ENCODE measurements at regions not wholly inside any gene's neighbourhood (a gene's known extent, or its start where the extent isn't known, plus 50 kb on each side); places are given as distances from the start of the nearest gene placed in this dataset.

DNA sequence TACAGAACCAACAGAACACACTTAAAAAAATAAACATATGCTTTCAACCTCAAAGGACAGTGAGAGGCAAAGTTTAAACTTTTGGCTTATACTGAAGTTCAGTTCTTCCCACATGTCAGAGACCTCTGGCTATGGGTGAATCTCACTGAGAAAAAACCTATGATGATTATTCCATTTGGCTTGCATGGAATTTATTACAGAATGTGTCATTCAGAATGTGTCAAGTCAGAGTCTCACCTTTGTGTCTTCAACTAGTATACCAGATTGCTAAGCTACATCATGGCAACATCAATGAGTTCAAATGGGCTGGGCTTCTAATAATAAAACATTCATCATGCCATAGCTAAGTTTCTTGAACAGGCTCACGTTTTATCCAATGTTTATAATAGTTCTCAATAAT lies 987.0 kb downstream of the NTRK3 start:
- H4K5ac ChIP-seq (ENCODE audit: low read length): no peak overlapping the region
- no CpG with 5 or more reads among the region's 1 CpG for WGBS (ENCODE audit: extremely low coverage, insufficient coverage, low lambda C conversion rate)
- H4K8ac ChIP-seq (ENCODE audit: low read depth, low read length): no peak overlapping the region
- no peak overlapping the region for H3K4me2 ChIP-seq (ENCODE audit: low read length)
- H3K56ac ChIP-seq (ENCODE audit: low read length): no peak overlapping the region
- no peak overlapping the region for H3K27ac ChIP-seq (ENCODE audit: low read depth, low read length)
- H2BK15ac ChIP-seq (replicated peaks; ENCODE audit: low read depth): no peak overlapping the region
- no peak overlapping the region for H2BK5ac ChIP-seq (ENCODE audit: low read length)
- no peaks in the 10 kb centered on the region for H3K36me3 ChIP-seq (ENCODE audit: control insufficient read depth, insufficient read depth, low read length)
- H3K23ac ChIP-seq (ENCODE audit: low read length): no peak overlapping the region
- H3K9ac ChIP-seq (ENCODE audit: low read length): no peak overlapping the region
- no peak overlapping the region for H3K4me3 ChIP-seq (ENCODE audit: low read length)
- H2AK5ac ChIP-seq (ENCODE audit: low read length): no peak overlapping the region
- DNase-seq: peak; percentile 21
- H3K79me2 ChIP-seq (ENCODE audit: control insufficient read depth, insufficient read depth, low read length): no peaks in the 10 kb centered on the region
- H3K4me1 ChIP-seq (ENCODE audit: control insufficient read depth, low read depth, low read length): no peaks in the 10 kb centered on the region
- H3K27me3 ChIP-seq (ENCODE audit: insufficient read depth, low read length, poor library complexity): no peaks in the 10 kb centered on the region
- H3K4ac ChIP-seq (ENCODE audit: low read depth, low read length): no peak overlapping the region
- no peak overlapping the region for H3K18ac ChIP-seq (ENCODE audit: low read length)
- H3K79me1 ChIP-seq (ENCODE audit: low read length): no peaks in the 10 kb centered on the region
- no peak overlapping the region for H2BK120ac ChIP-seq (ENCODE audit: low read depth, low read length)

GRCh38 chr15:87268675-87269074 lies 987.9 kb downstream of the NTRK3 start:
- no CpG with 5 or more reads among the region's 2 CpGs for WGBS (ENCODE audit: extremely low coverage, insufficient coverage, low lambda C conversion rate)
- no peak overlapping the region for H2BK15ac ChIP-seq (replicated peaks; ENCODE audit: low read depth)
- H3K9ac ChIP-seq (ENCODE audit: low read length): no peak overlapping the region
- no peak overlapping the region for H3K18ac ChIP-seq (ENCODE audit: low read length)
- H2BK120ac ChIP-seq (ENCODE audit: low read depth, low read length): no peak overlapping the region
- H3K4me2 ChIP-seq (ENCODE audit: low read length): no peak overlapping the region
- peak; percentile 15 for DNase-seq
- no peak overlapping the region for H3K23ac ChIP-seq (ENCODE audit: low read length)
- H3K27ac ChIP-seq (ENCODE audit: low read depth, low read length): no peak overlapping the region
- no peak overlapping the region for H2AK5ac ChIP-seq (ENCODE audit: low read length)
- H4K5ac ChIP-seq (ENCODE audit: low read length): no peak overlapping the region
- no peak overlapping the region for H4K8ac ChIP-seq (ENCODE audit: low read depth, low read length)
- H3K4me3 ChIP-seq (ENCODE audit: low read length): no peak overlapping the region
- H3K36me3 ChIP-seq (ENCODE audit: control insufficient read depth, insufficient read depth, low read length): no peaks in the 10 kb centered on the region
- H3K79me2 ChIP-seq (ENCODE audit: control insufficient read depth, insufficient read depth, low read length): no peaks in the 10 kb centered on the region
- no peak overlapping the region for H2BK5ac ChIP-seq (ENCODE audit: low read length)
- H3K79me1 ChIP-seq (ENCODE audit: low read length): no peaks in the 10 kb centered on the region
- H3K56ac ChIP-seq (ENCODE audit: low read length): no peak overlapping the region
- no peaks in the 10 kb centered on the region for H3K4me1 ChIP-seq (ENCODE audit: control insufficient read depth, low read depth, low read length)
- no peak overlapping the region for H3K4ac ChIP-seq (ENCODE audit: low read depth, low read length)
- no peaks in the 10 kb centered on the region for H3K27me3 ChIP-seq (ENCODE audit: insufficient read depth, low read length, poor library complexity)

DNA sequence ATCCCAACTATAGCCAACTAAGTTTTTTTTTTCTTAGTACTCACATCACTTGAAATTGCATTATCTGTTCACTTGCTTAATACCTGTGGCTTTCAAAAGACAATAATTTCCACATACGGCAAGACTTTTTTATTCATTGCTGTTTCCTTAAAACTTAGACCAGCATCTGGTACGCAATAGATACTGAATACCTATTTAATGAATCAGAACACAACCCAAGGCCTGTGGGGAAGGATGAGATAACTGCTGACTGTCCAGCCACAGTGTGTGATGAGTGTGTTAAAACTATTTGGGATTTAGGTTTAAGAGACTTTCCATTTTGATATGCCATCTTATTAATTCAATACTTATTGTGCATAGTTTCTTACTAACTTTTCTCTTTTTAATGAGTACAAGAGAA lies 988.7 kb downstream of the NTRK3 start:
- H2BK15ac ChIP-seq (replicated peaks; ENCODE audit: low read depth): no peak overlapping the region
- H3K4me1 ChIP-seq (ENCODE audit: control insufficient read depth, low read depth, low read length): no peaks in the 10 kb centered on the region
- no peak overlapping the region for H2BK120ac ChIP-seq (ENCODE audit: low read depth, low read length)
- H3K27me3 ChIP-seq (ENCODE audit: insufficient read depth, low read length, poor library complexity): no peaks in the 10 kb centered on the region
- no peak overlapping the region for H3K56ac ChIP-seq (ENCODE audit: low read length)
- H3K79me2 ChIP-seq (ENCODE audit: control insufficient read depth, insufficient read depth, low read length): no peaks in the 10 kb centered on the region
- no peaks in the 10 kb centered on the region for H3K36me3 ChIP-seq (ENCODE audit: control insufficient read depth, insufficient read depth, low read length)
- no peak overlapping the region for H2BK5ac ChIP-seq (ENCODE audit: low read length)
- no peak overlapping the region for H4K8ac ChIP-seq (ENCODE audit: low read depth, low read length)
- no peak for DNase-seq
- H3K4me3 ChIP-seq (ENCODE audit: low read length): no peak overlapping the region
- no peaks in the 10 kb centered on the region for H3K79me1 ChIP-seq (ENCODE audit: low read length)
- no peak overlapping the region for H3K27ac ChIP-seq (ENCODE audit: low read depth, low read length)
- no CpG with 5 or more reads among the region's 2 CpGs for WGBS (ENCODE audit: extremely low coverage, insufficient coverage, low lambda C conversion rate)
- no peak overlapping the region for H4K5ac ChIP-seq (ENCODE audit: low read length)
- H3K4ac ChIP-seq (ENCODE audit: low read depth, low read length): no peak overlapping the region
- H3K23ac ChIP-seq (ENCODE audit: low read length): no peak overlapping the region
- H3K4me2 ChIP-seq (ENCODE audit: low read length): no peak overlapping the region
- H3K9ac ChIP-seq (ENCODE audit: low read length): no peak overlapping the region
- no peak overlapping the region for H3K18ac ChIP-seq (ENCODE audit: low read length)
- H2AK5ac ChIP-seq (ENCODE audit: low read length): no peak overlapping the region

DNA sequence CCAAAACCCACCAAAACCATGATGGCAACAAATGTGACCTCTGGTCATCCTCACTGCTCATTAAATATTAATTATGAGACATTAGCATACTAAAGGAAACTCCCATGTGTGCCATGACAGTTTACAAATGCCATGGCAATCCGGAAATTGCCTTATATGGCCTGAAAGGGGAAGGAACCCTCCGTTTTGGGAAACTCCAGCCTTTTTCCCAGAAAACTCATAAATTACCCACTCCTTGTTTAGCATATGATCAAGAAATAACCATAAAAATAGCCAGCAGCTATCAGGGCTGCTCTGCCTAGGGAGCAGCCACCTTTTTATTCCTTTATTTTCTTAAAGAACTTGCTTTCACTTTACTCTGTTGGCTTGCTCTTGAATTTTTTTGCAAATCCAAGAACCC lies 992.7 kb downstream of the NTRK3 start:
- H3K9ac ChIP-seq (ENCODE audit: low read length): no peak overlapping the region
- no peak overlapping the region for H2BK120ac ChIP-seq (ENCODE audit: low read depth, low read length)
- H3K27ac ChIP-seq (ENCODE audit: low read depth, low read length): no peak overlapping the region
- H2BK5ac ChIP-seq (ENCODE audit: low read length): no peak overlapping the region
- H3K4ac ChIP-seq (ENCODE audit: low read depth, low read length): no peak overlapping the region
- no peak overlapping the region for H3K18ac ChIP-seq (ENCODE audit: low read length)
- H4K8ac ChIP-seq (ENCODE audit: low read depth, low read length): no peak overlapping the region
- H2AK5ac ChIP-seq (ENCODE audit: low read length): no peak overlapping the region
- no peak for DNase-seq
- no peak overlapping the region for H2BK15ac ChIP-seq (replicated peaks; ENCODE audit: low read depth)
- no peaks in the 10 kb centered on the region for H3K79me2 ChIP-seq (ENCODE audit: control insufficient read depth, insufficient read depth, low read length)
- no peaks in the 10 kb centered on the region for H3K36me3 ChIP-seq (ENCODE audit: control insufficient read depth, insufficient read depth, low read length)
- H3K4me1 ChIP-seq (ENCODE audit: control insufficient read depth, low read depth, low read length): no peaks in the 10 kb centered on the region
- no peak overlapping the region for H3K56ac ChIP-seq (ENCODE audit: low read length)
- no peak overlapping the region for H3K4me3 ChIP-seq (ENCODE audit: low read length)
- no peaks in the 10 kb centered on the region for H3K79me1 ChIP-seq (ENCODE audit: low read length)
- no peak overlapping the region for H4K5ac ChIP-seq (ENCODE audit: low read length)
- no peaks in the 10 kb centered on the region for H3K27me3 ChIP-seq (ENCODE audit: insufficient read depth, low read length, poor library complexity)
- H3K23ac ChIP-seq (ENCODE audit: low read length): no peak overlapping the region
- WGBS (ENCODE audit: extremely low coverage, insufficient coverage, low lambda C conversion rate): no CpG with 5 or more reads among the region's 2 CpGs
- H3K4me2 ChIP-seq (ENCODE audit: low read length): no peak overlapping the region

DNA sequence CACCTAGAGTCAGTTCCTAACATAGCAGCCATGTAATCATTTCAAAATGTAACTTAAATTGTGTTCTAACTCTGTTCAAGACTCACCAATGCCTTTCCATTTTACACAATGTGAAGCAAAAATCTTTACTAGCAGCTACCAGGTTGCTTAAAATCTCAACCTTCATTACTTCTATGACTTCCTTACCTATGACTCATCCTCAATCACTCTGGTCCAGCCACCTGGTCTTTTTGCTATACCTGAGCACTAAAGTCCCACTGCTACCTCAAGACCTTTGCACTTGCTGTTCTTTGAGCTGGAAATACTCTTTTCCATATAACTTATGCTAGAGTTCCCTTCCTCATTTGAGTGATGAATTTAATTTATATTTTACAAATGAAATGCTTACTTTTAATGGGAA lies 993.2 kb downstream of the NTRK3 start:
- Histone ChIP-seq H3K27me3 (ENCODE audit: insufficient read depth, low read length, poor library complexity) (no peaks in the 10 kb centered on the region), H2AK5ac (ENCODE audit: low read length) (no peak overlapping the region), H3K79me1 (ENCODE audit: low read length) (no peaks in the 10 kb centered on the region), H3K9ac (ENCODE audit: low read length) (no peak overlapping the region), H3K36me3 (ENCODE audit: control insufficient read depth, insufficient read depth, low read length) (no peaks in the 10 kb centered on the region), H3K56ac (ENCODE audit: low read length) (no peak overlapping the region), H3K23ac (ENCODE audit: low read length) (no peak overlapping the region), H2BK15ac (replicated peaks; ENCODE audit: low read depth) (no peak overlapping the region), H3K27ac (ENCODE audit: low read depth, low read length) (no peak overlapping the region), H4K8ac (ENCODE audit: low read depth, low read length) (no peak overlapping the region), H3K4me1 (ENCODE audit: control insufficient read depth, low read depth, low read length) (no peaks in the 10 kb centered on the region), H3K79me2 (ENCODE audit: control insufficient read depth, insufficient read depth, low read length) (no peaks in the 10 kb centered on the region), H3K18ac (ENCODE audit: low read length) (no peak overlapping the region), H4K5ac (ENCODE audit: low read length) (no peak overlapping the region), H3K4me2 (ENCODE audit: low read length) (no peak overlapping the region), H3K4me3 (ENCODE audit: low read length) (no peak overlapping the region), H2BK5ac (ENCODE audit: low read length) (no peak overlapping the region), H2BK120ac (ENCODE audit: low read depth, low read length) (no peak overlapping the region), H3K4ac (ENCODE audit: low read depth, low read length) (no peak overlapping the region)
- no peak for DNase-seq

GRCh38 chr15:87245592-87245991 lies 1010.9 kb downstream of the NTRK3 start:
- Histone ChIP-seq H3K4me2 (ENCODE audit: low read length) (no peak overlapping the region), H3K23ac (ENCODE audit: low read length) (no peak overlapping the region), H2AK5ac (ENCODE audit: low read length) (no peak overlapping the region), H2BK15ac (replicated peaks; ENCODE audit: low read depth) (no peak overlapping the region), H3K79me1 (ENCODE audit: low read length) (no peaks in the 10 kb centered on the region), H2BK120ac (ENCODE audit: low read depth, low read length) (no peak overlapping the region), H3K4me1 (ENCODE audit: control insufficient read depth, low read depth, low read length) (no peaks in the 10 kb centered on the region), H4K5ac (ENCODE audit: low read length) (no peak overlapping the region), H3K36me3 (ENCODE audit: control insufficient read depth, insufficient read depth, low read length) (no peaks in the 10 kb centered on the region), H3K4ac (ENCODE audit: low read depth, low read length) (no peak overlapping the region), H4K8ac (ENCODE audit: low read depth, low read length) (no peak overlapping the region), H3K56ac (ENCODE audit: low read length) (no peak overlapping the region), H3K27me3 (ENCODE audit: insufficient read depth, low read length, poor library complexity) (no peaks in the 10 kb centered on the region), H2BK5ac (ENCODE audit: low read length) (no peak overlapping the region), H3K79me2 (ENCODE audit: control insufficient read depth, insufficient read depth, low read length) (no peaks in the 10 kb centered on the region), H3K4me3 (ENCODE audit: low read length) (no peak overlapping the region), H3K18ac (ENCODE audit: low read length) (no peak overlapping the region), H3K9ac (ENCODE audit: low read length) (no peak overlapping the region), H3K27ac (ENCODE audit: low read depth, low read length) (no peak overlapping the region)
- no CpG with 5 or more reads among the region's 5 CpGs for WGBS (ENCODE audit: extremely low coverage, insufficient coverage, low lambda C conversion rate)
- DNase-seq: no peak

Measured in mesendoderm (in vitro differentiated cells).